SK-N-SH (cell line): ENCODE measurements at regions not wholly inside any gene's neighbourhood (a gene's known extent, or its start where the extent isn't known, plus 50 kb on each side); places are given as distances from the start of the nearest gene placed in this dataset.
A peak's percentile ranks its signal among the peaks of the same experiment; 100 is the strongest.

Experiments used
- CTCF ChIA-PET: fragments of 300-600, 350-600 bp; formaldehyde crosslinking; extraction: SDS; loops from one replicate; lab custom pipeline; 2021; lab: Yijun Ruan, JAX
- POLR2A ChIA-PET: fragments of 350-600 bp; sonication (Branson Sonifier 250); formaldehyde crosslinking; extraction: SDS; loops from one replicate; lab custom pipeline; 2020; ENCODE audit warnings: antibody characterized with exemption, inconsistent platforms; lab: Yijun Ruan, JAX
- DNase-seq: peaks from one replicate; pipeline ENCODE4 v3.0.0; 2012
- H2AFZ ChIP-seq: fragments of 200-600 bp; sonication (generic); 2 replicates; pipeline ENCODE4 v1.8.1; 2016; ENCODE audit warnings: antibody characterized with exemption, mild to moderate bottlenecking, low read depth
- H3F3A ChIP-seq: fragments of 200-600 bp; sonication (generic); replicated peaks from 2 replicates; pipeline ENCODE3; 2016; ENCODE audit warnings: antibody characterized with exemption, mild to moderate bottlenecking; ENCODE audit not compliant: insufficient read depth
- H3K27ac ChIP-seq, 2 experiments: fragments of 200-500 bp in 1 of 2; fragments of 200-600 bp in 1 of 2; sonication (Bioruptor generic) in 1 of 2; sonication (generic), shearing (Covaris generic) in 1 of 2; 2 replicates each; pipeline versions ENCODE4 v1.5.1 to v1.6.1; 2014 to 2016; ENCODE audit warnings: low read depth in 2 of 2, inconsistent platforms in 1 of 2, low read length in 1 of 2, mild to moderate bottlenecking in 1 of 2, mixed read lengths in 1 of 2
- H3K27me3 ChIP-seq: fragments of 200-600 bp; sonication (generic), shearing (Covaris generic); 2 replicates; pipeline ENCODE4 v1.6.1; 2016; ENCODE audit warnings: mixed run types; ENCODE audit not compliant: insufficient read depth
- H3K36me3 ChIP-seq, 2 experiments: fragments of 200-500 bp in 1 of 2; fragments of 200-600 bp in 1 of 2; sonication (Bioruptor generic) in 1 of 2; sonication (generic) in 1 of 2; replicated peaks in 1 of 2; 2 replicates each; pipeline versions ENCODE3 to v1.5.1; 2014 to 2016; ENCODE audit warnings: low read length in 1 of 2, mild to moderate bottlenecking in 1 of 2; ENCODE audit not compliant: insufficient read depth in 2 of 2, control insufficient read depth in 1 of 2
- H3K4me1 ChIP-seq, 2 experiments: fragments of 200-500 bp in 1 of 2; fragments of 200-600 bp in 1 of 2; sonication (Bioruptor generic) in 1 of 2; sonication (generic), shearing (Covaris generic) in 1 of 2; 2 replicates each; pipeline versions ENCODE4 v1.5.1 to v1.6.1; 2014 to 2016; ENCODE audit warnings: low read depth in 1 of 2, low read length in 1 of 2, mixed run types in 1 of 2; ENCODE audit not compliant: insufficient read depth in 2 of 2, control insufficient read depth in 1 of 2
- H3K4me2 ChIP-seq: fragments of 200-600 bp; sonication (generic), shearing (Covaris generic); 2 replicates; pipeline ENCODE4 v1.6.1; 2017; ENCODE audit warnings: mixed run types
- H3K4me3 ChIP-seq, 2 experiments: fragments of 200-500 bp in 1 of 2; fragments of 200-600 bp in 1 of 2; sonication (Bioruptor generic) in 1 of 2; sonication (generic), shearing (Covaris generic) in 1 of 2; 2 replicates each; pipeline versions ENCODE4 v1.5.1 to v1.8.1; 2014 to 2016; ENCODE audit warnings: low read depth in 2 of 2, inconsistent platforms in 1 of 2, low read length in 1 of 2, mild to moderate bottlenecking in 1 of 2, mixed read lengths in 1 of 2, moderate library complexity in 1 of 2
- H3K79me2 ChIP-seq: fragments of 200-600 bp; sonication (generic); 2 replicates; pipeline ENCODE4 v1.8.1; 2017; ENCODE audit warnings: mild to moderate bottlenecking; ENCODE audit not compliant: insufficient read depth
- H3K9ac ChIP-seq: fragments of 200-600 bp; sonication (generic); 2 replicates; pipeline ENCODE4 v1.6.1; 2017; ENCODE audit warnings: mixed run types
- H3K9me2 ChIP-seq: fragments of 200-600 bp; sonication (generic); 2 replicates; pipeline ENCODE4 v1.6.1; 2017; ENCODE audit warnings: mixed run types
- H3K9me3 ChIP-seq: fragments of 200-600 bp; sonication (generic); 2 replicates; pipeline ENCODE4 v1.6.1; 2017; ENCODE audit warnings: mixed run types, mild to moderate bottlenecking, moderate library complexity
- H4K20me1 ChIP-seq: fragments of 200-600 bp; sonication (generic); 2 replicates; pipeline ENCODE4 v1.6.1; 2017; ENCODE audit warnings: mild to moderate bottlenecking, mixed run types; ENCODE audit not compliant: insufficient read depth
- ELF1 ChIP-seq: IDR thresholded peaks from 2 replicates; pipeline ENCODE4 v1.4.0; 2012
- EP300 ChIP-seq, 2 experiments: IDR thresholded peaks; 2 replicates each; pipeline versions ENCODE4 v1.4.0 to v1.6.1; 2012; ENCODE audit warnings: borderline replicate concordance in 1 of 2, low read depth in 1 of 2, low read length in 1 of 2
- EZH2phosphoT487 ChIP-seq: fragments of 200-600 bp; sonication (generic); IDR thresholded peaks from 2 replicates; pipeline ENCODE4 v1.6.1; 2017; ENCODE audit warnings: low read depth, mixed run types, mild to moderate bottlenecking, antibody characterized with exemption, moderate library complexity, borderline replicate concordance
- FOSL2 ChIP-seq: IDR thresholded peaks from 2 replicates; pipeline ENCODE4 v1.4.0; 2012; ENCODE audit warnings: low read depth, mild to moderate bottlenecking, moderate library complexity, borderline replicate concordance
- FOXM1 ChIP-seq: IDR thresholded peaks from 2 replicates; pipeline ENCODE4 v1.4.0; 2012; ENCODE audit warnings: low read depth, mild to moderate bottlenecking
- GABPA ChIP-seq: IDR thresholded peaks from 2 replicates; pipeline ENCODE4 v1.4.0; 2012; ENCODE audit warnings: low read depth, mild to moderate bottlenecking
- JUND ChIP-seq: IDR thresholded peaks from 2 replicates; pipeline ENCODE4 v1.4.0; 2012
- NFIC ChIP-seq: IDR thresholded peaks from 2 replicates; pipeline ENCODE4 v1.4.0; 2012; ENCODE audit warnings: borderline replicate concordance
- NRF1 ChIP-seq: IDR thresholded peaks from 2 replicates; pipeline ENCODE4 v1.6.1; 2012; ENCODE audit warnings: low read depth, mild to moderate bottlenecking, low read length
- POLR2AphosphoS5 ChIP-seq: IDR thresholded peaks from 2 replicates; pipeline ENCODE4 v1.6.1; 2012; ENCODE audit warnings: low read depth, low read length
- RAD21 ChIP-seq: IDR thresholded peaks from 2 replicates; pipeline ENCODE4 v1.6.1; 2012; ENCODE audit warnings: mild to moderate bottlenecking, low read length
- SIN3A ChIP-seq: IDR thresholded peaks from 2 replicates; pipeline ENCODE4 v1.6.1; 2012; ENCODE audit warnings: low read depth, mild to moderate bottlenecking, low read length, moderate library complexity, borderline replicate concordance
- SMC3 ChIP-seq: IDR thresholded peaks from 2 replicates; pipeline ENCODE4 v1.6.1; 2012; ENCODE audit warnings: low read depth, low read length, improper control_type of control experiment
- TAF1 ChIP-seq: IDR thresholded peaks from 2 replicates; pipeline ENCODE4 v1.6.1; 2012; ENCODE audit warnings: low read depth, mild to moderate bottlenecking, low read length, moderate library complexity, borderline replicate concordance
- TCF12 ChIP-seq: IDR thresholded peaks from 2 replicates; pipeline ENCODE4 v1.4.0; 2012
- TEAD4 ChIP-seq: IDR thresholded peaks from 2 replicates; pipeline ENCODE4 v1.4.0; 2012; ENCODE audit warnings: mild to moderate bottlenecking, borderline replicate concordance; ENCODE audit not compliant: insufficient read depth
- YY1 ChIP-seq: IDR thresholded peaks from 2 replicates; pipeline ENCODE4 v1.4.0; 2012; ENCODE audit warnings: low read depth, mild to moderate bottlenecking
- WGBS: methylation state at CpG from one replicate; pipeline ENCODE4 v1.1.6; 2017; ENCODE audit warnings: low lambda C conversion rate; 5-methylcytosine and 5-hydroxymethylcytosine counted together
- TF ChIP-seq, protein P1 (sequence below): IDR thresholded peaks from 2 replicates; pipeline ENCODE4 v1.4.0; 2012; ENCODE audit warnings: low read depth
- TF ChIP-seq, protein P2 (sequence below): fragments of 200-600 bp; sonication (generic); IDR thresholded peaks from 2 replicates; pipeline ENCODE4 v1.6.1; 2017; ENCODE audit warnings: antibody characterized with exemption, mild to moderate bottlenecking, moderate library complexity
- TF ChIP-seq, protein P3 (sequence below): IDR thresholded peaks from 2 replicates; pipeline ENCODE4 v1.4.0; 2012; ENCODE audit warnings: low read depth, borderline replicate concordance

DNA sequence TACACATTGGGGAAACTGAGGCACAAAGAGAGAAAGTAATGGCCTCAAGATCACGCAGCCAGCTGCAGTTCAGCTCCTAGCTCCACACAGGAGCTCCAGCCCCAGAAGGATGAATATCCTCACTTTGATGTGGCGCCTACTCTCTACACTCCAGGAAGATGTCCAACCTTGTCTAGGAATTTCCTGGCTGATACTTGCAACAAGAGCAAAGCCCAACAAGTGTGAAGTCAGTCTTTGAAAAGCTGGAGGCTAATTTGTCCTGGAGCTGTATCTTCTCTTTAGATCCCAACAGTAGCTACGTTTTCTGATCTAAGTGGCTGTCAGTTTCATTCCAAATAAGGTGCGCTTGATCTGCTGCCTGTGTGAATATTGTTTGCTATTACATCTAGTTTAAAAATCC is 344.9 kb downstream of the PTPRU start:
- peaks cover 0 to 9% of the 10 kb centered on the region in 2 experiments; a peak in 1 of 4 replicates for H3K4me1 ChIP-seq

DNA sequence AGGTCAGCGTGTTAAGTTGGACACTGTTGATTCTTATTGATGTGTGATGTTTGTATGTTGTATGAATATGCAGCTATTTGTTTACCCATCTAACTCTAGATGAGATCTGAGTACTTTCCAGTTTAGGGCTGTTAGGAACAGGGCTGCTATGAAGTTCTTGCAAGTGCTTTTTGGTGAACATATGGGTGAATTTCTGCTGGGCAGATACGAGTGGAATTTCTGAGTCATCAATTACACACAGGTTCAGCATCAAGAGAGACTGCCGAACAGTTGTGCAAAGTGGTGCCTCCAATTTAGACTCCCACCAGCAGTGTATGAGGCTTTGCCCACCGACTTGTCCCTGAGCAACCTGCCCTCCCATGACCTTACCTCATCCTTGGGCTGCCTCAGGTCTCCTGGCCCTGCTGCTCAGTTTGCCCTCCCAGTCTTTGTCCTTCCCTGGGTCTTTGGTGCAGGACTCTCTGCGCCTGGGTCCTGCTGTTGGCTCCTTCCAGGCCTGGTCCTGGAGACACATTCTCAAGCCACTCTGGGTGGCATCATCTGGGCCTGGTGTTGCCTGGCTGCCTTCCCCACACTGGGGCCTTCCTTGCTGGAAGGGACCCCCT is 343.6 kb downstream of the PTPRU start:
- Histone ChIP-seq H3K36me3 (no peaks in the 10 kb centered on the region), H3K27ac (no peak overlapping the region), H4K20me1 (no peaks in the 10 kb centered on the region), H3K9me2 (no peaks in the 10 kb centered on the region), H3F3A (no peaks in the 10 kb centered on the region), H3K4me1 (peaks cover 0 to 2% of the 10 kb centered on the region in 2 experiments; a peak in 1 of 4 replicates), H3K27me3 (no peaks in the 10 kb centered on the region), H3K79me2 (no peaks in the 10 kb centered on the region), H3K4me2 (no peak overlapping the region), H2AFZ (no peak overlapping the region), H3K9ac (no peak overlapping the region), H3K9me3 (no peaks in the 10 kb centered on the region), H3K4me3 (no peak overlapping the region)
- CTCF ChIA-PET = no interaction called here
- DNase-seq = no peak
- POLR2A ChIA-PET = no interaction called here
- TF ChIP-seq NFIC (no peak), POLR2AphosphoS5 (no peak), FOSL2 (0 out of 2 replicates have a peak, but pooled peaks have one; percentile 23), EP300 (IDR thresholded peaks at IDR 0.05; ENCODE audit: borderline replicate concordance in 1 of 2, low read depth in 1 of 2, low read length in 1 of 2) (no peak), NRF1 (no peak), JUND (0 out of 2 replicates have a peak, but pooled peaks have one; percentile 24), SIN3A (no peak), TCF12 (peak; percentile 36; the same call in 1 of the 2 replicates), TEAD4 (no peak)
- WGBS = 35% methylated on average over 5 of the region's 5 CpGs

More for the DNA sequence above, 344.9 kb downstream of the PTPRU start:
- ChIA-PET CTCF (no interaction called here), POLR2A (no interaction called here)
- Histone ChIP-seq H3K9ac (no peak overlapping the region), H3K27me3 (no peaks in the 10 kb centered on the region), H3K79me2 (no peaks in the 10 kb centered on the region), H2AFZ (no peak overlapping the region), H3K9me3 (no peaks in the 10 kb centered on the region), H3F3A (no peaks in the 10 kb centered on the region), H3K4me2 (no peak overlapping the region), H3K9me2 (no peaks in the 10 kb centered on the region), H3K36me3 (no peaks in the 10 kb centered on the region), H3K27ac (no peak overlapping the region), H3K4me3 (no peak overlapping the region), H4K20me1 (no peaks in the 10 kb centered on the region)
- TF ChIP-seq POLR2AphosphoS5 (no peak), EZH2phosphoT487 (no peak), SMC3 (no peak), EP300 (IDR thresholded peaks at IDR 0.05; ENCODE audit: borderline replicate concordance in 1 of 2, low read depth in 1 of 2, low read length in 1 of 2) (no peak), JUND (no peak), TAF1 (no peak), YY1 (no peak), FOXM1 (no peak), TCF12 (no peak), ELF1 (no peak), GABPA (no peak), RAD21 (no peak)
- TF ChIP-seq, protein P1, sequence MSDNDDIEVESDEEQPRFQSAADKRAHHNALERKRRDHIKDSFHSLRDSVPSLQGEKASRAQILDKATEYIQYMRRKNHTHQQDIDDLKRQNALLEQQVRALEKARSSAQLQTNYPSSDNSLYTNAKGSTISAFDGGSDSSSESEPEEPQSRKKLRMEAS = no peak
- TF ChIP-seq, protein P2, sequence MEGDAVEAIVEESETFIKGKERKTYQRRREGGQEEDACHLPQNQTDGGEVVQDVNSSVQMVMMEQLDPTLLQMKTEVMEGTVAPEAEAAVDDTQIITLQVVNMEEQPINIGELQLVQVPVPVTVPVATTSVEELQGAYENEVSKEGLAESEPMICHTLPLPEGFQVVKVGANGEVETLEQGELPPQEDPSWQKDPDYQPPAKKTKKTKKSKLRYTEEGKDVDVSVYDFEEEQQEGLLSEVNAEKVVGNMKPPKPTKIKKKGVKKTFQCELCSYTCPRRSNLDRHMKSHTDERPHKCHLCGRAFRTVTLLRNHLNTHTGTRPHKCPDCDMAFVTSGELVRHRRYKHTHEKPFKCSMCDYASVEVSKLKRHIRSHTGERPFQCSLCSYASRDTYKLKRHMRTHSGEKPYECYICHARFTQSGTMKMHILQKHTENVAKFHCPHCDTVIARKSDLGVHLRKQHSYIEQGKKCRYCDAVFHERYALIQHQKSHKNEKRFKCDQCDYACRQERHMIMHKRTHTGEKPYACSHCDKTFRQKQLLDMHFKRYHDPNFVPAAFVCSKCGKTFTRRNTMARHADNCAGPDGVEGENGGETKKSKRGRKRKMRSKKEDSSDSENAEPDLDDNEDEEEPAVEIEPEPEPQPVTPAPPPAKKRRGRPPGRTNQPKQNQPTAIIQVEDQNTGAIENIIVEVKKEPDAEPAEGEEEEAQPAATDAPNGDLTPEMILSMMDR = no peak
- TF ChIP-seq, protein P3, sequence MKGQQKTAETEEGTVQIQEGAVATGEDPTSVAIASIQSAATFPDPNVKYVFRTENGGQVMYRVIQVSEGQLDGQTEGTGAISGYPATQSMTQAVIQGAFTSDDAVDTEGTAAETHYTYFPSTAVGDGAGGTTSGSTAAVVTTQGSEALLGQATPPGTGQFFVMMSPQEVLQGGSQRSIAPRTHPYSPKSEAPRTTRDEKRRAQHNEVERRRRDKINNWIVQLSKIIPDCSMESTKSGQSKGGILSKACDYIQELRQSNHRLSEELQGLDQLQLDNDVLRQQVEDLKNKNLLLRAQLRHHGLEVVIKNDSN = no peak
- no peak for DNase-seq
- WGBS = 82% methylated on average over 4 of the region's 4 CpGs
